CD4-positive, alpha-beta T cell treated with Interleukin-15 for 4 hours (primary cell): ENCODE measurements at regions not wholly inside any gene's neighbourhood (a gene's known extent, or its start where the extent isn't known, plus 50 kb on each side); places are given as distances from the start of the nearest gene placed in this dataset.
A peak's percentile ranks its signal among the peaks of the same experiment; 100 is the strongest.
"Not testable (repeated sequence)": the region's sequence is repeated elsewhere in the genome, so short reads cannot be mapped to it uniquely, and the experiment has no call there.

Experiments used
- DNase-seq: peaks from one replicate; pipeline ENCODE4 v3.0.0-alpha.2; 2020; ENCODE audit warnings: low spot score

GRCh38 chr3:8311321-8311720 is 190.3 kb upstream of the LMCD1 start:
- no peak for DNase-seq

GRCh38 chr3:8312685-8313084 is 188.9 kb upstream of the LMCD1 start:
- no peak for DNase-seq

- no peak for DNase-seq
Measured at GRCh38 chr3:8313560-8314267, 187.9 kb upstream of the LMCD1 start.

GRCh38 chr3:8315526-8315925 is 186.1 kb upstream of the LMCD1 start:
- not testable (repeated sequence) for DNase-seq

GRCh38 chr3:8317661-8318649 is 183.7 kb upstream of the LMCD1 start:
- DNase-seq, result no peak

- DNase-seq, result no peak
Measured at GRCh38 chr3:8319935-8320634, 181.5 kb upstream of the LMCD1 start.

- DNase-seq, result no peak
Measured at GRCh38 chr3:8320711-8321458, 180.7 kb upstream of the LMCD1 start.

GRCh38 chr3:8324747-8325146 is 176.9 kb upstream of the LMCD1 start:
- peak; percentile 52 for DNase-seq

- DNase-seq, result no peak
Measured at GRCh38 chr3:8325306-8325705, 176.3 kb upstream of the LMCD1 start.

- not testable (repeated sequence) for DNase-seq
Measured at GRCh38 chr3:8325833-8326232, 175.8 kb upstream of the LMCD1 start.

- DNase-seq, result no peak
Measured at GRCh38 chr3:8327739-8328138, 173.9 kb upstream of the LMCD1 start.

GRCh38 chr3:8328967-8329366 is 172.7 kb upstream of the LMCD1 start:
- DNase-seq, result no peak

- no peak for DNase-seq
Measured at GRCh38 chr3:8329598-8329997, 172.0 kb upstream of the LMCD1 start.

GRCh38 chr3:8336456-8336855 is 165.2 kb upstream of the LMCD1 start:
- no peak for DNase-seq

- DNase-seq, result no peak
Measured at GRCh38 chr3:8338424-8338823, 163.2 kb upstream of the LMCD1 start.

- DNase-seq, result no peak
Measured at GRCh38 chr3:8341821-8342247, 159.8 kb upstream of the LMCD1 start.

GRCh38 chr3:8343058-8343457 is 158.6 kb upstream of the LMCD1 start:
- no peak for DNase-seq

- no peak for DNase-seq
Measured at GRCh38 chr3:8345398-8345797, 156.2 kb upstream of the LMCD1 start.

GRCh38 chr3:8348076-8348475 is 153.5 kb upstream of the LMCD1 start:
- DNase-seq, result no peak

GRCh38 chr3:8352475-8352874 is 149.1 kb upstream of the LMCD1 start:
- no peak for DNase-seq

GRCh38 chr3:8353364-8353763 is 148.3 kb upstream of the LMCD1 start:
- DNase-seq, result no peak

GRCh38 chr3:8355346-8355745 is 146.3 kb upstream of the LMCD1 start:
- no peak for DNase-seq
